Endothelial cell of umbilical vein (primary cell): ENCODE measurements at regions not wholly inside any gene's neighbourhood (a gene's known extent, or its start where the extent isn't known, plus 50 kb on each side); places are given as distances from the start of the nearest gene placed in this dataset.

Experiments
- BruUV-seq: library from RNA; stranded (reverse); fragments of 400-500 nt; replicated peaks from 2 replicates; lab custom pipeline; 2021; lab: Mats Ljungman, UMichigan
- CTCF ChIA-PET: fragments of 300-600, 350-600 bp; sonication (Branson Sonifier 250); formaldehyde crosslinking; loops from one replicate; lab custom pipeline; 2021; ENCODE audit warnings: antibody characterized with exemption, inconsistent platforms; lab: Charles Lee
- POLR2A ChIA-PET: fragments of 300-600, 350-600 bp; sonication (Branson Sonifier 250); formaldehyde crosslinking; loops from one replicate; lab custom pipeline; 2021; ENCODE audit warnings: antibody characterized with exemption, inconsistent platforms; lab: Charles Lee
- DNase-seq: peaks from one replicate; pipeline ENCODE4 v3.0.0-alpha.2; 2011; ENCODE audit warnings: low read depth, low spot score
- FAIRE-seq: peaks from 2 replicates; lab custom pipeline; 2011; peaks lifted over from hg19 to GRCh38; lab: Jason Lieb, UNC
- H2AFZ ChIP-seq: 2 replicates; pipeline ENCODE4 v1.6.0; 2012; ENCODE audit warnings: low read depth, low read length, control low read depth, inconsistent platforms
- H3K27ac ChIP-seq: 2 replicates; pipeline ENCODE4 v1.5.1; 2011; ENCODE audit warnings: low read depth, mild to moderate bottlenecking, control low read depth, low read length, moderate library complexity; ENCODE audit not compliant: insufficient read depth
- H3K27me3 ChIP-seq, 2 experiments: 2 replicates each; pipeline versions ENCODE4 v1.6.0 to v1.6.1; 2011; ENCODE audit warnings: low read length in 2 of 2, mixed read lengths in 1 of 2; ENCODE audit not compliant: control insufficient read depth in 2 of 2, insufficient read depth in 2 of 2
- H3K36me3 ChIP-seq, 2 experiments: 2 replicates in 1 of 2; 3 replicates in 1 of 2; pipeline ENCODE4 v1.5.1; 2011; ENCODE audit warnings: low read length in 2 of 2, mild to moderate bottlenecking in 1 of 2, moderate library complexity in 1 of 2; ENCODE audit not compliant: control insufficient read depth in 2 of 2, insufficient read depth in 2 of 2; ENCODE audit errors: extremely low read depth in 1 of 2
- H3K4me1 ChIP-seq: 3 replicates; pipeline ENCODE4 v1.5.1; 2011; ENCODE audit warnings: mild to moderate bottlenecking, low read length; ENCODE audit not compliant: control insufficient read depth, insufficient read depth; ENCODE audit errors: extremely low read depth
- H3K4me2 ChIP-seq: 2 replicates; pipeline ENCODE4 v1.6.1; 2011; ENCODE audit warnings: low read length, control low read depth, mixed read lengths; ENCODE audit not compliant: insufficient read depth
- H3K4me3 ChIP-seq, 3 experiments: fragments of 200-600 bp in 1 of 3; sonication (generic), shearing (Covaris generic) in 1 of 3; replicated peaks in 1 of 3; 2 replicates each; pipeline ENCODE4 v1.5.1; 2011 to 2016; ENCODE audit warnings: control low read depth in 3 of 3, low read length in 3 of 3, mild to moderate bottlenecking in 2 of 3, inconsistent platforms in 1 of 3, low read depth in 1 of 3, moderate library complexity in 1 of 3; ENCODE audit not compliant: insufficient read depth in 1 of 3
- H3K79me2 ChIP-seq: 2 replicates; pipeline ENCODE4 v1.6.0; 2012; ENCODE audit warnings: low read length, inconsistent platforms; ENCODE audit not compliant: control insufficient read depth, insufficient read depth
- H3K9ac ChIP-seq: replicated peaks from 2 replicates; pipeline ENCODE3; 2011; ENCODE audit warnings: low read length, control low read depth; ENCODE audit not compliant: insufficient read depth; ENCODE audit errors: extremely low read depth
- H3K9me1 ChIP-seq: replicated peaks from 3 replicates; pipeline ENCODE4 v1.6.0; 2011; ENCODE audit warnings: mild to moderate bottlenecking, low read length; ENCODE audit not compliant: control insufficient read depth, insufficient read depth; ENCODE audit errors: extremely low read depth
- H3K9me3 ChIP-seq: replicated peaks from 2 replicates; pipeline ENCODE4 v1.5.1; 2012; ENCODE audit warnings: low read length, inconsistent platforms; ENCODE audit not compliant: control insufficient read depth, insufficient read depth
- H4K20me1 ChIP-seq: replicated peaks from 2 replicates; pipeline ENCODE3; 2011; ENCODE audit warnings: mild to moderate bottlenecking, low read length; ENCODE audit not compliant: control insufficient read depth, insufficient read depth; ENCODE audit errors: extremely low read depth
- EZH2 ChIP-seq: IDR thresholded peaks from 2 replicates; pipeline ENCODE4 v1.6.1; 2012; ENCODE audit warnings: borderline replicate concordance, low read depth, mild to moderate bottlenecking, moderate library complexity, low read length, inconsistent platforms; ENCODE audit not compliant: severe bottlenecking
- FOS ChIP-seq: IDR thresholded peaks from 2 replicates; pipeline ENCODE4 v1.6.1; 2011; ENCODE audit warnings: mild to moderate bottlenecking, low read length, moderate library complexity, borderline replicate concordance; ENCODE audit not compliant: insufficient read depth
- GATA2 ChIP-seq: IDR thresholded peaks from 2 replicates; pipeline ENCODE4 v1.7.0; 2011; ENCODE audit warnings: low read depth, mild to moderate bottlenecking, moderate library complexity, mixed read lengths, low read length; ENCODE audit not compliant: insufficient read length, insufficient read depth
- JUN ChIP-seq: IDR thresholded peaks from 2 replicates; pipeline ENCODE4 v1.6.1; 2011; ENCODE audit warnings: borderline replicate concordance, low read depth; ENCODE audit not compliant: insufficient read length, insufficient read depth
- MYC ChIP-seq: IDR thresholded peaks from one replicate; pipeline ENCODE4 v1.6.1; 2011; ENCODE audit warnings: mild to moderate bottlenecking, low read depth, low read length
- POLR2A ChIP-seq: IDR thresholded peaks from 2 replicates; pipeline ENCODE4 v1.6.1; 2012; ENCODE audit warnings: low read depth, mild to moderate bottlenecking, control low read depth, low read length
- POLR2AphosphoS5 ChIP-seq: IDR thresholded peaks from 2 replicates; pipeline ENCODE4 v1.6.1; 2012; ENCODE audit warnings: low read depth, mild to moderate bottlenecking, control low read depth, low read length, moderate library complexity; ENCODE audit not compliant: insufficient read depth
- dilution Hi-C: fragments of 300-500 bp; cut with MboI; formaldehyde crosslinking; loops from one replicate; pipeline ENCODE4 v1.15.0; 2019; ENCODE audit warnings: low sequenced_read_pairs; ENCODE audit not compliant: extremely low pct_ligation_motif_present
- intact Hi-C: fragments of 100-400 bp; cut with micrococcal nuclease; formaldehyde crosslinking; loops from one replicate; pipeline ENCODE4 v1.10.0; 2022
- TF ChIP-seq, protein P1 (sequence below), 2 donors: IDR thresholded peaks; 1 replicate in 1 of 2; 2 replicates in 1 of 2; pipeline ENCODE4 v1.5.1; 2011; ENCODE audit warnings: low read length in 2 of 2, mild to moderate bottlenecking in 2 of 2, moderate library complexity in 2 of 2, control low read depth in 1 of 2, inconsistent platforms in 1 of 2, low read depth in 1 of 2; ENCODE audit not compliant: insufficient read depth in 1 of 2; ENCODE audit errors: extremely low read depth in 1 of 2
- TF ChIP-seq, protein P2 (sequence below): IDR thresholded peaks from 2 replicates; pipeline ENCODE4 v1.6.1; 2011; ENCODE audit not compliant: insufficient read depth, insufficient read length

DNA sequence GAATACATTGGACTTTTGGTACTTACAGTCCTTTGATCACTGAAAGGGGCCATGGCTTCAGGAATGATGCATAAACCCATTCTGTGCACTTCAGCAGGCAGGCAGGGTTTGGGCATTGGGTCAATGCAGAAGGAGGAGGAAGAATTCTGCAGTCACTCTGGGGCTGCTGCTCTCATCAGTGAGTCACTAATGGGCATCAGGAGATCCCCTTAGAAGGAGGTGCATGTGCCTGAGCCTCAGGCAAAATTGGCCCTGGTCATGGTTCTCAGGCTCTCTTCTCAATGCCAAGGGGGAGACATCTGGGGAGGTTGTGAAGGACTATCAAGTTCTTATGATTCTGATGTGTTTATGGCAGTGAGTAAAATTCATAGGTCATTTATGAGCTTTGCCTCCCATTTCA is 52.0 kb upstream of the TNP1 start:
- DNase-seq (no peak), FAIRE-seq (no peak)
- intact Hi-C loops (no loop called here), dilution Hi-C loops (no loop called here)
- Histone ChIP-seq H3K36me3 (no peaks in the 10 kb centered on the region), H3K4me1 (no peaks in the 10 kb centered on the region), H3K9ac (no peak overlapping the region), H3K27ac (no peak overlapping the region), H4K20me1 (no peaks in the 10 kb centered on the region), H3K4me2 (no peak overlapping the region), H3K79me2 (no peaks in the 10 kb centered on the region), H3K4me3 (no peak overlapping the region), H3K27me3 (no peaks in the 10 kb centered on the region), H3K9me1 (no peaks in the 10 kb centered on the region), H3K9me3 (no peaks in the 10 kb centered on the region), H2AFZ (no peak overlapping the region)
- BruUV-seq = no TSS peak
- CTCF ChIA-PET = no interaction called here
- no peak for TF ChIP-seq MYC
- TF ChIP-seq, protein P1, sequence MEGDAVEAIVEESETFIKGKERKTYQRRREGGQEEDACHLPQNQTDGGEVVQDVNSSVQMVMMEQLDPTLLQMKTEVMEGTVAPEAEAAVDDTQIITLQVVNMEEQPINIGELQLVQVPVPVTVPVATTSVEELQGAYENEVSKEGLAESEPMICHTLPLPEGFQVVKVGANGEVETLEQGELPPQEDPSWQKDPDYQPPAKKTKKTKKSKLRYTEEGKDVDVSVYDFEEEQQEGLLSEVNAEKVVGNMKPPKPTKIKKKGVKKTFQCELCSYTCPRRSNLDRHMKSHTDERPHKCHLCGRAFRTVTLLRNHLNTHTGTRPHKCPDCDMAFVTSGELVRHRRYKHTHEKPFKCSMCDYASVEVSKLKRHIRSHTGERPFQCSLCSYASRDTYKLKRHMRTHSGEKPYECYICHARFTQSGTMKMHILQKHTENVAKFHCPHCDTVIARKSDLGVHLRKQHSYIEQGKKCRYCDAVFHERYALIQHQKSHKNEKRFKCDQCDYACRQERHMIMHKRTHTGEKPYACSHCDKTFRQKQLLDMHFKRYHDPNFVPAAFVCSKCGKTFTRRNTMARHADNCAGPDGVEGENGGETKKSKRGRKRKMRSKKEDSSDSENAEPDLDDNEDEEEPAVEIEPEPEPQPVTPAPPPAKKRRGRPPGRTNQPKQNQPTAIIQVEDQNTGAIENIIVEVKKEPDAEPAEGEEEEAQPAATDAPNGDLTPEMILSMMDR (IDR thresholded peaks at IDR 0.05; ENCODE audit: extremely low read depth in 1 of 2, insufficient read depth in 1 of 2, low read depth in 1 of 2, low read length in 2 of 2) = no peak
- no peak for TF ChIP-seq JUN
- no peak for TF ChIP-seq POLR2A
- no peak for TF ChIP-seq EZH2
- TF ChIP-seq FOS = no peak
- TF ChIP-seq GATA2 = no peak
- TF ChIP-seq, protein P2, sequence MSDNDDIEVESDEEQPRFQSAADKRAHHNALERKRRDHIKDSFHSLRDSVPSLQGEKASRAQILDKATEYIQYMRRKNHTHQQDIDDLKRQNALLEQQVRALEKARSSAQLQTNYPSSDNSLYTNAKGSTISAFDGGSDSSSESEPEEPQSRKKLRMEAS = no peak
- TF ChIP-seq POLR2AphosphoS5 = no peak
- POLR2A ChIA-PET = no interaction called here
